T-cell (primary cell): ENCODE measurements at regions not wholly inside any gene's neighbourhood (a gene's known extent, or its start where the extent isn't known, plus 50 kb on each side); places are given as distances from the start of the nearest gene placed in this dataset.
A peak's percentile ranks its signal among the peaks of the same experiment; 100 is the strongest.

Experiments used
- ATAC-seq, 4 experiments: fragments of 200-7000 bp in 3 of 4; fragments of 150-1000 bp in 1 of 4; cut with Tn5 transposase; replicated peaks in 1 of 4; 1 replicate in 3 of 4; 2 replicates in 1 of 4; pipeline ENCODE4 v1.10.0; 2021; ENCODE audit warnings: moderate library complexity in 3 of 4, mild to moderate bottlenecking in 2 of 4, moderate number of reproducible peaks in 1 of 4
- CTCF ChIA-PET, 2 donors: fragments of 300-600 bp; sonication (Branson Sonifier 250); formaldehyde crosslinking; loops; one replicate each; lab custom pipeline; 2022; ENCODE audit warnings: antibody characterized with exemption in 2 of 2; lab: Charles Lee
- POLR2A ChIA-PET, 2 donors: fragments of 300-600 bp; sonication (Branson Sonifier 250); formaldehyde crosslinking; loops; one replicate each; lab custom pipeline; 2022; ENCODE audit warnings: antibody characterized with exemption in 2 of 2; lab: Charles Lee
- DNase-seq, 35 experiments: peaks; one replicate each; pipeline versions ENCODE4 v3.0.0 to v3.0.0-alpha.2; 2013 to 2023
- H3K27ac ChIP-seq: one replicate; pipeline ENCODE4 v1.5.1; 2013; ENCODE audit warnings: low read length
- H3K27me3 ChIP-seq, 2 experiments: replicated peaks in 1 of 2; 1 replicate in 1 of 2; 2 replicates in 1 of 2; pipeline versions ENCODE4 v1.6.1 to v1.7.0; 2013; ENCODE audit warnings: low read length in 1 of 2, mixed read lengths in 1 of 2; ENCODE audit not compliant: control insufficient read depth in 2 of 2, insufficient read depth in 2 of 2; ENCODE audit errors: extremely low read depth in 1 of 2
- H3K36me3 ChIP-seq, 2 donors: 1 replicate in 1 of 2; 2 replicates in 1 of 2; pipeline versions ENCODE4 v1.6.1 to v1.7.0; 2013; ENCODE audit warnings: low read length in 1 of 2; ENCODE audit not compliant: control insufficient read depth in 2 of 2, insufficient read depth in 1 of 2; ENCODE audit errors: extremely low read depth in 1 of 2
- H3K4me1 ChIP-seq, 2 experiments: 1 replicate in 1 of 2; 2 replicates in 1 of 2; pipeline versions ENCODE4 v1.6.1 to v1.7.0; 2013; ENCODE audit warnings: low read length in 2 of 2, mixed read lengths in 1 of 2; ENCODE audit not compliant: insufficient read depth in 2 of 2, control insufficient read depth in 1 of 2; ENCODE audit errors: extremely low read depth in 1 of 2
- H3K4me3 ChIP-seq, 2 donors: 1 replicate in 1 of 2; 2 replicates in 1 of 2; pipeline versions ENCODE4 v1.5.1 to v1.7.0; 2013; ENCODE audit warnings: mild to moderate bottlenecking in 2 of 2, low read length in 1 of 2, moderate library complexity in 1 of 2; ENCODE audit not compliant: control insufficient read depth in 1 of 2; ENCODE audit errors: extremely low read depth in 1 of 2
- H3K9me3 ChIP-seq: 2 replicates; pipeline ENCODE4 v1.7.0; 2013
- H3K27ac Mint-ChIP-seq, 2 donors: one replicate each; pipeline ENCODE4 v1.8.0; 2020 to 2021; ENCODE audit warnings: mild to moderate bottlenecking in 2 of 2, mixed read lengths in 2 of 2
- H3K27me3 Mint-ChIP-seq, 2 donors: one replicate each; pipeline ENCODE4 v1.8.0; 2021 to 2022; ENCODE audit warnings: mixed read lengths in 2 of 2
- H3K36me3 Mint-ChIP-seq: one replicate; pipeline ENCODE4 v1.8.0; 2021; ENCODE audit warnings: mixed read lengths
- H3K4me1 Mint-ChIP-seq, 3 donors: one replicate each; pipeline ENCODE4 v1.8.0; 2020 to 2022; ENCODE audit warnings: mixed read lengths in 3 of 3, mild to moderate bottlenecking in 1 of 3
- H3K4me3 Mint-ChIP-seq, 3 donors: one replicate each; pipeline ENCODE4 v1.8.0; 2020 to 2022; ENCODE audit warnings: mild to moderate bottlenecking in 3 of 3, mixed read lengths in 3 of 3, moderate library complexity in 3 of 3
- H3K9me3 Mint-ChIP-seq, 3 donors: one replicate each; pipeline ENCODE4 v1.8.0; 2020 to 2022; ENCODE audit warnings: mixed read lengths in 3 of 3
- WGBS: methylation state at CpG from one replicate; pipeline ENCODE4 v1.1.5; 2013; ENCODE audit warnings: missing lambda C conversion rate; ENCODE audit not compliant: insufficient coverage; 5-methylcytosine and 5-hydroxymethylcytosine counted together

- Mint-ChIP-seq H3K27me3 (no peaks in the 10 kb centered on the region), H3K4me1 (peaks cover 39 to 53% (median 46%) of the 10 kb centered on the region in 3 donors), H3K4me3 (peak overlapping the region; percentile 50 to 75 (median 69)), H3K27ac (peak overlapping the region; percentile 14 to 72), H3K36me3 (no peaks in the 10 kb centered on the region), H3K9me3 (no peaks in the 10 kb centered on the region)
- CTCF ChIA-PET: interaction anchor here (0.6 to 1.7 kb wide), 3 partner anchors 11 to 230 kb away, joined by 3 to 4 read pairs (median 3); no protein-coding TSS in a partner anchor
- H3K27ac ChIP-seq: peak overlapping the region; percentile 47
- H3K27me3 ChIP-seq: peaks cover 0 to 6% of the 10 kb centered on the region in 2 experiments
- ATAC-seq: peak; percentile 13 to 37 (median 29)
- WGBS: 80% methylated on average over 1 of the region's 7 CpGs
- no peaks in the 10 kb centered on the region for H3K9me3 ChIP-seq
- peak overlapping the region in 1 of 2 donors; percentile 2 for H3K4me3 ChIP-seq
- peaks cover 19 to 49% of the 10 kb centered on the region in 2 experiments for H3K4me1 ChIP-seq
- peak in 1 of 35 experiments; percentile 22 for DNase-seq
- H3K36me3 ChIP-seq: no peaks in the 10 kb centered on the region
- POLR2A ChIA-PET: interaction anchor here in 1 of 2 donors (0.6 kb wide), 1 partner anchor 106 kb away, joined by 14 read pairs; no protein-coding TSS in a partner anchor
Observed at GRCh38 chr12:4118601-4119156, 154.9 kb upstream of the CCND2 start.

- POLR2A ChIA-PET: interaction anchor here in 1 of 2 donors (0.6 kb wide), 1 partner anchor 105 kb away, joined by 14 read pairs; no protein-coding TSS in a partner anchor
- CTCF ChIA-PET: interaction anchor here (0.6 to 1.7 kb wide), 3 partner anchors 10 to 229 kb away, joined by 3 to 4 read pairs (median 3); no protein-coding TSS in a partner anchor
- H3K27ac ChIP-seq: peak overlapping the region; percentile 47
- no peaks in the 10 kb centered on the region for H3K9me3 Mint-ChIP-seq
- 0% methylated on average over 1 of the region's 7 CpGs for WGBS
- H3K9me3 ChIP-seq: no peaks in the 10 kb centered on the region
- peaks cover 39 to 53% (median 46%) of the 10 kb centered on the region in 3 donors for H3K4me1 Mint-ChIP-seq
- no peaks in the 10 kb centered on the region for H3K36me3 ChIP-seq
- DNase-seq: peak in 11 of 35 experiments; percentile 8 to 59 (median 17)
- H3K36me3 Mint-ChIP-seq: no peaks in the 10 kb centered on the region
- peak overlapping the region; percentile 14 to 72 for H3K27ac Mint-ChIP-seq
- H3K4me3 ChIP-seq: peak overlapping the region in 1 of 2 donors; percentile 2
- H3K4me3 Mint-ChIP-seq: peak overlapping the region; percentile 50 to 75 (median 69)
- H3K27me3 Mint-ChIP-seq: no peaks in the 10 kb centered on the region
- peaks cover 19 to 49% of the 10 kb centered on the region in 2 experiments for H3K4me1 ChIP-seq
- peaks cover 0 to 6% of the 10 kb centered on the region in 2 experiments for H3K27me3 ChIP-seq
- peak; percentile 53 to 69 (median 65) for ATAC-seq
Observed at GRCh38 chr12:4118017-4118510, 155.5 kb upstream of the CCND2 start.

GRCh38 chr12:4117386-4118016 lies 156.1 kb upstream of the CCND2 start:
- peak in 1 of 4 experiments; percentile 5 for ATAC-seq
- no peak for DNase-seq
- peaks cover 0 to 6% of the 10 kb centered on the region in 2 experiments for H3K27me3 ChIP-seq
- Mint-ChIP-seq H3K36me3 (no peaks in the 10 kb centered on the region), H3K27me3 (no peaks in the 10 kb centered on the region), H3K4me3 (peak overlapping the region in 2 of 3 donors; percentile 50 to 75), H3K27ac (peak overlapping the region in 1 of 2 donors; percentile 72), H3K4me1 (peaks cover 39 to 53% (median 46%) of the 10 kb centered on the region in 3 donors), H3K9me3 (no peaks in the 10 kb centered on the region)
- H3K9me3 ChIP-seq: no peaks in the 10 kb centered on the region
- WGBS: 85% methylated on average over 9 of the region's 12 CpGs
- H3K4me3 ChIP-seq: no peak overlapping the region
- H3K27ac ChIP-seq: no peak overlapping the region
- H3K36me3 ChIP-seq: no peaks in the 10 kb centered on the region
- ChIA-PET CTCF (interaction anchor here (1.7 kb wide), 2 partner anchors 10 to 159 kb away, joined by 4 to 6 read pairs; no protein-coding TSS in a partner anchor), POLR2A (interaction anchor here in 1 of 2 donors (0.7 kb wide), 1 partner anchor 21 kb away, joined by 4 read pairs; no protein-coding TSS in a partner anchor)
- peaks cover 19 to 49% of the 10 kb centered on the region in 2 experiments for H3K4me1 ChIP-seq

GRCh38 chr12:4116251-4117111 lies 157.1 kb upstream of the CCND2 start:
- peaks cover 0 to 6% of the 10 kb centered on the region in 2 experiments for H3K27me3 ChIP-seq
- no peaks in the 10 kb centered on the region for H3K36me3 ChIP-seq
- ChIA-PET CTCF (interaction anchor here (0.5 to 2.0 kb wide), 6 partner anchors 9 to 160 kb away, joined by 3 to 8 read pairs (median 6); no protein-coding TSS in a partner anchor), POLR2A (interaction anchor here in 1 of 2 donors (0.6 to 0.7 kb wide), 2 partner anchors 22 to 156 kb away, joined by 4 to 11 read pairs; no protein-coding TSS in a partner anchor)
- Mint-ChIP-seq H3K36me3 (no peaks in the 10 kb centered on the region), H3K27me3 (no peaks in the 10 kb centered on the region), H3K4me3 (no peak overlapping the region), H3K27ac (no peak overlapping the region), H3K9me3 (no peaks in the 10 kb centered on the region), H3K4me1 (peaks cover 39 to 53% (median 46%) of the 10 kb centered on the region in 3 donors)
- ATAC-seq: no peak
- DNase-seq: no peak
- WGBS: 89% methylated on average over 6 of the region's 12 CpGs
- H3K27ac ChIP-seq: no peak overlapping the region
- peaks cover 19 to 49% of the 10 kb centered on the region in 2 experiments for H3K4me1 ChIP-seq
- no peak overlapping the region for H3K4me3 ChIP-seq
- no peaks in the 10 kb centered on the region for H3K9me3 ChIP-seq

GRCh38 chr12:4115570-4115969 lies 158.0 kb upstream of the CCND2 start:
- Mint-ChIP-seq H3K27ac (no peak overlapping the region), H3K27me3 (no peaks in the 10 kb centered on the region), H3K4me3 (peak overlapping the region in 2 of 3 donors; percentile 19 to 31), H3K4me1 (peaks cover 39 to 51% (median 46%) of the 10 kb centered on the region in 3 donors), H3K36me3 (no peaks in the 10 kb centered on the region), H3K9me3 (no peaks in the 10 kb centered on the region)
- Histone ChIP-seq H3K9me3 (no peaks in the 10 kb centered on the region), H3K4me3 (no peak overlapping the region), H3K27ac (no peak overlapping the region), H3K4me1 (peaks cover 19 to 49% of the 10 kb centered on the region in 2 experiments), H3K27me3 (peaks cover 0 to 5% of the 10 kb centered on the region in 2 experiments), H3K36me3 (no peaks in the 10 kb centered on the region)
- no peak for ATAC-seq
- ChIA-PET POLR2A (no interaction called here), CTCF (interaction anchor here in 1 of 2 donors (2.0 kb wide), 1 partner anchor 161 kb away, joined by 8 read pairs; no protein-coding TSS in a partner anchor)
- 46% methylated on average over 10 of the region's 10 CpGs for WGBS
- DNase-seq: no peak
